Neuronal stem cell (in vitro differentiated cells): ENCODE measurements at regions not wholly inside any gene's neighbourhood (a gene's known extent, or its start where the extent isn't known, plus 50 kb on each side); places are given as distances from the start of the nearest gene placed in this dataset.

Experiments
- DNase-seq: peaks from one replicate; pipeline ENCODE4 v3.0.0-alpha.2; 2013; ENCODE audit warnings: low spot score
- H2AFZ ChIP-seq: one replicate; pipeline ENCODE4 v1.6.1; 2013; ENCODE audit warnings: mild to moderate bottlenecking, low read length, inconsistent platforms
- H2AK5ac ChIP-seq: 2 replicates; pipeline ENCODE4 v1.6.1; 2013; ENCODE audit warnings: low read depth, mild to moderate bottlenecking, inconsistent platforms, low read length, moderate library complexity, mixed read lengths
- H2BK120ac ChIP-seq: 2 replicates; pipeline ENCODE4 v1.6.1; 2013; ENCODE audit warnings: low read depth, mild to moderate bottlenecking, inconsistent platforms, low read length, moderate library complexity, mixed read lengths
- H2BK12ac ChIP-seq: one replicate; pipeline ENCODE4 v1.6.1; 2013; ENCODE audit warnings: low read length, inconsistent platforms
- H2BK15ac ChIP-seq: 2 replicates; pipeline ENCODE4 v1.6.1; 2013; ENCODE audit warnings: mild to moderate bottlenecking, low read length, inconsistent platforms, mixed read lengths
- H2BK5ac ChIP-seq: one replicate; pipeline ENCODE4 v1.6.1; 2013; ENCODE audit warnings: inconsistent platforms, mild to moderate bottlenecking, low read length, moderate library complexity
- H3K14ac ChIP-seq: one replicate; pipeline ENCODE4 v1.6.1; 2013; ENCODE audit warnings: low read length, inconsistent platforms
- H3K18ac ChIP-seq: 2 replicates; pipeline ENCODE4 v1.6.1; 2013; ENCODE audit warnings: low read length, inconsistent platforms
- H3K23ac ChIP-seq: 2 replicates; pipeline ENCODE4 v1.6.1; 2013; ENCODE audit warnings: low read depth, mild to moderate bottlenecking, mixed read lengths, low read length, inconsistent platforms; ENCODE audit not compliant: poor library complexity
- H3K27ac ChIP-seq: replicated peaks from 3 replicates; pipeline ENCODE4 v1.5.1; 2013; ENCODE audit warnings: low read length, inconsistent platforms
- H3K27me3 ChIP-seq, 3 experiments: 2 replicates each; pipeline ENCODE4 v1.6.1; 2013; ENCODE audit warnings: low read length in 3 of 3, mild to moderate bottlenecking in 2 of 3, inconsistent platforms in 1 of 3, low read depth in 1 of 3, mixed read lengths in 1 of 3, moderate library complexity in 1 of 3; ENCODE audit not compliant: control insufficient read depth in 3 of 3, insufficient read depth in 3 of 3
- H3K36me3 ChIP-seq, 2 donors: replicated peaks in 1 of 2; 2 replicates each; pipeline ENCODE4 v1.6.1; 2013; ENCODE audit warnings: low read length in 2 of 2; ENCODE audit not compliant: control insufficient read depth in 2 of 2, insufficient read depth in 2 of 2
- H3K4ac ChIP-seq: 2 replicates; pipeline ENCODE4 v1.6.1; 2013; ENCODE audit warnings: inconsistent platforms, mild to moderate bottlenecking, low read length, moderate library complexity
- H3K4me1 ChIP-seq, 2 donors: 1 replicate in 1 of 2; 2 replicates in 1 of 2; pipeline ENCODE4 v1.6.1; 2013; ENCODE audit warnings: low read length in 2 of 2, low read depth in 1 of 2; ENCODE audit not compliant: control insufficient read depth in 2 of 2, insufficient read depth in 1 of 2
- H3K4me2 ChIP-seq: one replicate; pipeline ENCODE4 v1.6.1; 2013; ENCODE audit warnings: mild to moderate bottlenecking, low read length, inconsistent platforms; ENCODE audit not compliant: insufficient read depth, poor library complexity, severe bottlenecking
- H3K4me3 ChIP-seq, 2 donors: 2 replicates each; pipeline ENCODE4 v1.5.1; 2013; ENCODE audit warnings: low read length in 2 of 2, mild to moderate bottlenecking in 2 of 2, inconsistent platforms in 1 of 2, moderate library complexity in 1 of 2
- H3K79me1 ChIP-seq: one replicate; pipeline ENCODE4 v1.6.1; 2013; ENCODE audit warnings: low read depth, mild to moderate bottlenecking, inconsistent platforms, low read length, moderate library complexity
- H3K9ac ChIP-seq: one replicate; pipeline ENCODE4 v1.6.1; 2013; ENCODE audit warnings: mild to moderate bottlenecking, low read depth, low read length, inconsistent platforms; ENCODE audit not compliant: poor library complexity
- H3K9me3 ChIP-seq, 2 donors: replicated peaks in 1 of 2; 2 replicates each; pipeline versions ENCODE3 to v1.6.1; 2013; ENCODE audit warnings: low read length in 2 of 2, mild to moderate bottlenecking in 2 of 2, inconsistent platforms in 1 of 2, low read depth in 1 of 2, mixed read lengths in 1 of 2, moderate library complexity in 1 of 2; ENCODE audit not compliant: control insufficient read depth in 2 of 2, insufficient read depth in 1 of 2
- H4K8ac ChIP-seq: one replicate; pipeline ENCODE4 v1.6.1; 2013; ENCODE audit warnings: low read depth, mild to moderate bottlenecking, inconsistent platforms, low read length, moderate library complexity
- H4K91ac ChIP-seq: one replicate; pipeline ENCODE4 v1.6.1; 2013; ENCODE audit warnings: low read length, low read depth, mild to moderate bottlenecking, inconsistent platforms; ENCODE audit not compliant: poor library complexity
- WGBS, 2 donors: extraction: QIAGEN DNeasy Blood & Tissue Kit; methylation state at CpG; one replicate each; pipeline ENCODE4 v1.1.7; 2013; ENCODE audit warnings: missing lambda C conversion rate in 2 of 2, mixed read lengths in 1 of 2; ENCODE audit not compliant: insufficient read length in 2 of 2, insufficient replicate concordance in 1 of 2; ENCODE audit errors: extremely low coverage in 2 of 2; 5-methylcytosine and 5-hydroxymethylcytosine counted together

DNA sequence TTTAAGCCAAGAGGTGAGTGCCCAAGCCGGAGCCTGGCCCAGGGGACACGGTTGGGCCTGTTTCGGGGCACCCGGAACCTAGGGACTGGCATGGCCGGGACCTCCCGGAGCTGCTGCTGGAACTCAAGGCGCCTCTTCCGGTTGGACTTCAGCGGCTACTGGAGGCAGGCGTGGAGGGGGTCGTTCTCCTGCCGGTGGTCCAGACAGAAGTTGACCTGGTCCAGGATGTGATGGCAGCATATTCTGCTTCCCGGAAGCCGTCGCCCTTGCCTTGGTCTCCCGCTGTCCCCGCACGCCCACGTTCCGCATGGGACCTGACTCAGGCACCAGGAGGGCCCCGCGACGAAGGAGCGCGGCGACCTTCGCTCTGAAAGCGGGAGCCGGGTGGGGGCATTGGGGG is 240.8 kb downstream of the FOXA2 start:
- Histone ChIP-seq H2AFZ (no peak overlapping the region), H2BK12ac (no peak overlapping the region), H4K8ac (no peak overlapping the region), H3K9me3 (no peaks in the 10 kb centered on the region), H3K4me3 (no peak overlapping the region), H3K14ac (peak overlapping the region; percentile 25), H3K9ac (no peak overlapping the region), H3K27me3 (peaks cover 0 to 2% (median 0%) of the 10 kb centered on the region in 3 experiments), H3K27ac (no peak overlapping the region), H3K4ac (no peak overlapping the region), H3K23ac (no peak overlapping the region), H3K18ac (no peak overlapping the region), H3K79me1 (no peaks in the 10 kb centered on the region), H2AK5ac (peak overlapping the region; percentile 40), H4K91ac (no peak overlapping the region), H3K4me2 (no peak overlapping the region), H3K36me3 (no peaks in the 10 kb centered on the region), H2BK15ac (no peak overlapping the region), H3K4me1 (no peaks in the 10 kb centered on the region), H2BK5ac (no peak overlapping the region), H2BK120ac (no peak overlapping the region)
- no CpG with 5 or more reads among the region's 29 CpGs for WGBS, 2 donors
- DNase-seq = no peak

DNA sequence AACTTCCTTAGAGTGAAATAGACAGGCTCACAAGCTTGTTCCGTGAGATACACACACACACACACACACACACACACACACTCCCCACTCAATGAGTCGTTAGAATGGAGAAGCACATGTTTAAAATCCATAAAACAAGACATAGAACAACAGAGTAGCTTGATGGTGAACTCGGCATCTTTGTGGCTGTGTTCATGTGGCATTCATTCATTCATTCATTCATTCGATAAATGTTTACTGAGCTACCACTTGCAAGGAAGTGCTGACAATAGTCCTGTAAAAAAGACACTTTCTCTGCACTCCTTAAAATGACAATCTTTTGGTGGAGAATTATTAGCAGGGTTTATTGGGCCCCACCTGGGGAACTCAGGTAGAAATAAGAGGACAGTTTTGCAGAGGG is 242.0 kb downstream of the FOXA2 start:
- Histone ChIP-seq H3K27ac (no peak overlapping the region), H2BK120ac (no peak overlapping the region), H3K79me1 (no peaks in the 10 kb centered on the region), H2BK12ac (no peak overlapping the region), H4K8ac (no peak overlapping the region), H3K9ac (no peak overlapping the region), H3K4me2 (no peak overlapping the region), H3K4me3 (no peak overlapping the region), H3K27me3 (peaks cover 0 to 2% (median 0%) of the 10 kb centered on the region in 3 experiments), H3K4me1 (no peaks in the 10 kb centered on the region), H2BK5ac (no peak overlapping the region), H3K23ac (no peak overlapping the region), H3K9me3 (no peaks in the 10 kb centered on the region), H3K36me3 (no peaks in the 10 kb centered on the region), H2AK5ac (no peak overlapping the region), H4K91ac (no peak overlapping the region), H2BK15ac (no peak overlapping the region), H3K4ac (no peak overlapping the region), H3K14ac (no peak overlapping the region), H3K18ac (no peak overlapping the region), H2AFZ (no peak overlapping the region)
- no CpG with 5 or more reads among the region's 4 CpGs for whole genome bisulfite sequencing, 2 donors
- DNase-seq = no peak

DNA sequence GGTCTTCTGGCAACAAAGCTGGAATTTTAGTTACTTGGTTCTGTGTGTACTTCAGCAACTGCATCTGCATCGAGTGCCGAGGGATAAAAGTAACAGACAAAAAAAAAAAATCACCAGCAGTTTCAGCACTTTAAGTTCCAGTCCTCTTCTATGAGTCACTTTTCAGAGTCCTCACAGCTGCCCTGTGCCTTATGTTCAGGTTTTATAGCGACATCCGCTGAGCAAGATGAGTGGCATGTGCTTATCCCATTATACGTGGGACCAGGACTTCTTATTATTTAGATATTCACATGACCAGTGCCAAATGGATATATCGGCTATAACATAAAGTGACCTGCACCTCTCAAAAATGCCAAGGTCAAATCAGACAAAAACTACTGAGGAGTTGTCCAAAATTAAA is 242.9 kb downstream of the FOXA2 start:
- no peak overlapping the region for H2BK15ac ChIP-seq
- H3K4me3 ChIP-seq = no peak overlapping the region
- no peaks in the 10 kb centered on the region for H3K9me3 ChIP-seq
- no peaks in the 10 kb centered on the region for H3K4me1 ChIP-seq
- no peak overlapping the region for H4K8ac ChIP-seq
- no peak overlapping the region for H2BK5ac ChIP-seq
- H3K27me3 ChIP-seq = peaks cover 0 to 2% (median 0%) of the 10 kb centered on the region in 3 experiments
- H3K27ac ChIP-seq = no peak overlapping the region
- no peak overlapping the region for H3K4ac ChIP-seq
- no peak overlapping the region for H2BK12ac ChIP-seq
- H4K91ac ChIP-seq = no peak overlapping the region
- H3K4me2 ChIP-seq = no peak overlapping the region
- no peak overlapping the region for H2AFZ ChIP-seq
- no peak overlapping the region for H2AK5ac ChIP-seq
- H3K14ac ChIP-seq = no peak overlapping the region
- no peak for DNase-seq
- no CpG with 5 or more reads among the region's 6 CpGs for WGBS, 2 donors
- H3K79me1 ChIP-seq = no peaks in the 10 kb centered on the region
- no peaks in the 10 kb centered on the region for H3K36me3 ChIP-seq
- H3K23ac ChIP-seq = no peak overlapping the region
- H3K18ac ChIP-seq = no peak overlapping the region
- no peak overlapping the region for H3K9ac ChIP-seq
- no peak overlapping the region for H2BK120ac ChIP-seq

DNA sequence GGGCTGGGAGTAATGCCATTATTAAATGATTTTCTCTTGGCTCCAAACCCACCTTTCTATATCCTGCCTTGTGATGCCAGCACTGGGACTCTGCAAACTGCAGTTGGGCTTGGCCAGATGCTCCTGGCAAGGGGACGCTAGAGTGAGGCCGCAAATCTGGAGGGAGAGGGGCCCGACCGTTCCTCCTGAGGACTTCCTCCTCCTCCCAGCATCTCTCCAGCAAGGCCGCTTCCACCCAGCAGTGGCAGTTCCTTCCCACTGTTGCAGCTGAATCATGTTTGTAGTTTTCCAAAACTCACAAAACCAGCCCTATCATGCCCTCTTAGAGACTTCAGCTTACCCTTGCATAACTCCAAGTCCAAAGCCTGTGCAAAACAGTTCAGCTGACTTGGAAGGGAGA is 244.4 kb downstream of the FOXA2 start:
- H2BK15ac ChIP-seq = no peak overlapping the region
- H4K8ac ChIP-seq = no peak overlapping the region
- H2BK12ac ChIP-seq = no peak overlapping the region
- H3K4me2 ChIP-seq = no peak overlapping the region
- H4K91ac ChIP-seq = no peak overlapping the region
- no peak for DNase-seq
- H3K14ac ChIP-seq = no peak overlapping the region
- H2AK5ac ChIP-seq = no peak overlapping the region
- peaks cover 0 to 2% (median 0%) of the 10 kb centered on the region in 3 experiments for H3K27me3 ChIP-seq
- no peaks in the 10 kb centered on the region for H3K79me1 ChIP-seq
- no peak overlapping the region for H3K27ac ChIP-seq
- H3K18ac ChIP-seq = no peak overlapping the region
- no peak overlapping the region for H3K4ac ChIP-seq
- H2BK5ac ChIP-seq = no peak overlapping the region
- no CpG with 5 or more reads among the region's 5 CpGs for WGBS, 2 donors
- H3K9ac ChIP-seq = peak overlapping the region; percentile 18
- H3K4me3 ChIP-seq = no peak overlapping the region
- H3K23ac ChIP-seq = no peak overlapping the region
- H3K4me1 ChIP-seq = no peaks in the 10 kb centered on the region
- no peak overlapping the region for H2AFZ ChIP-seq
- no peaks in the 10 kb centered on the region for H3K9me3 ChIP-seq
- no peaks in the 10 kb centered on the region for H3K36me3 ChIP-seq
- H2BK120ac ChIP-seq = no peak overlapping the region
